Right lobe of liver (tissue), 4 donors: ENCODE measurements at regions not wholly inside any gene's neighbourhood (a gene's known extent, or its start where the extent isn't known, plus 50 kb on each side); places are given as distances from the start of the nearest gene placed in this dataset.

ENCODE experiments used
- CTCF ChIP-seq, 4 donors: fragments of 200-600 bp in 3 of 4; fragments of 450-650 bp in 1 of 4; IDR thresholded peaks; one replicate each; pipeline versions ENCODE4 v1.5.1 to v1.8.0; 2016 to 2022; ENCODE audit warnings: antibody characterized with exemption in 4 of 4, mild to moderate bottlenecking in 2 of 4
- POLR2A ChIP-seq: fragments of 450-650 bp; IDR thresholded peaks from one replicate; pipeline ENCODE4 v1.6.1; 2017; ENCODE audit warnings: antibody characterized with exemption, mild to moderate bottlenecking
- donor health status: DM: no; HTN: no; CAD: no.
- donor health status: DM: no; HTN: no; CAD: no.
- donor health status: DM: no; HTN: yes; CAD: no.

- TF ChIP-seq POLR2A = no peak
- no peak for TF ChIP-seq CTCF (IDR thresholded peaks at IDR 0.05)
Measured at GRCh38 chr9:134223091-134223490, 58.7 kb upstream of the RNU6ATAC start.
